GM10248 (cell line): ENCODE measurements at regions not wholly inside any gene's neighbourhood (a gene's known extent, or its start where the extent isn't known, plus 50 kb on each side); places are given as distances from the start of the nearest gene placed in this dataset.
"Not testable (repeated sequence)": the region's sequence is repeated elsewhere in the genome, so short reads cannot be mapped to it uniquely, and the experiment has no call there.

Source experiments
- CTCF ChIA-PET: fragments of 300-600 bp; sonication (Branson Sonifier 250); formaldehyde crosslinking; extraction: SDS; loops from one replicate; lab custom pipeline; 2021; ENCODE audit warnings: antibody characterized with exemption; lab: Yijun Ruan, JAX
- POLR2A ChIA-PET: fragments of 350-650 bp; sonication (Branson Sonifier 250); formaldehyde crosslinking; extraction: SDS; loops from one replicate; lab custom pipeline; 2020; ENCODE audit warnings: antibody characterized with exemption; lab: Yijun Ruan, JAX
- DNase-seq: peaks from one replicate; pipeline ENCODE4 v3.0.0; 2012; ENCODE audit errors: extremely low spot score
- TF ChIP-seq, protein P1 (sequence below): IDR thresholded peaks from 2 replicates; pipeline ENCODE4 v1.5.1; 2012; ENCODE audit warnings: mild to moderate bottlenecking, low read depth; ENCODE audit errors: extremely low read depth, missing control alignments, control extremely low read depth

DNA sequence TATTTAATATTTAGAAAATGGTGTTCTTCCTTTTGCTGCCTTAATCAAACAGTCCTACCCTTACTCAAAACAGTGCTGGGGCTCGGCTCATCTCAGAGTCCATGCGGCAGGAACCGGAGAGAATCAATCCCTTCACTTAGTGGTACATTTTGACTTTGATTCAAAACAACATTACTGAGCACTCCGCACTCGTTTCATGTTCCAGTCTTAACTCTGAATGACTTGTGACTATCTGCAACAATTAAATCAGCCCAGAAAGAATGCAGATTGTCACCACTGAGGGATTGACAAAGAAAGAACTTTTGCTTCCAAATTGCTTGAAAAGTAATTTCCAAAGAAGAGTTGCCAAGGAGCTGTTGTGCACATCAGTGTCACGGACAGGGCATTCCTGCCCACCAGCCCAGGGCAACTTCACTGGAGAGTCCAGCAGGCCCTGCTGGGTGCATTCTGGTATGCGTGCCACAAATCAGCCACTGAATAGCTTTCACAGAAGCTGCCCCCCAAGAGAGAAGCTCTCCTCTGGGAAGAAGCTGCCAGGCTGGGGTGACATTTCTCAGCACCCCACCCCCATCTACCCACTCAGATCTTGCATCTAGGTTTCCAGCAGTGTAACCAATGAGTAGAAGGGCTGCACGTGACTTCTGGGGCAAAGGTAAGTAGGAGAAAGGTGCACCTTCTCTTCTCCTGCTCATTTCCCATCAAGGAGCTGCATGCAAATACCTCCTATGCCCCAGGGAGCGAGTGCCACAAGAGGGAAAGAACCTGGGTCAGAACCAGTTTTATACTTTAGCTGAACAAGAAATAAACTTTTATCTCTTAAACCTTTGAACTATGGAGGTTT is 84.6 kb upstream of the ATP8B1 start:
- no peak for DNase-seq
- CTCF ChIA-PET, result no interaction called here
- POLR2A ChIA-PET, result no interaction called here
- TF ChIP-seq, protein P1, sequence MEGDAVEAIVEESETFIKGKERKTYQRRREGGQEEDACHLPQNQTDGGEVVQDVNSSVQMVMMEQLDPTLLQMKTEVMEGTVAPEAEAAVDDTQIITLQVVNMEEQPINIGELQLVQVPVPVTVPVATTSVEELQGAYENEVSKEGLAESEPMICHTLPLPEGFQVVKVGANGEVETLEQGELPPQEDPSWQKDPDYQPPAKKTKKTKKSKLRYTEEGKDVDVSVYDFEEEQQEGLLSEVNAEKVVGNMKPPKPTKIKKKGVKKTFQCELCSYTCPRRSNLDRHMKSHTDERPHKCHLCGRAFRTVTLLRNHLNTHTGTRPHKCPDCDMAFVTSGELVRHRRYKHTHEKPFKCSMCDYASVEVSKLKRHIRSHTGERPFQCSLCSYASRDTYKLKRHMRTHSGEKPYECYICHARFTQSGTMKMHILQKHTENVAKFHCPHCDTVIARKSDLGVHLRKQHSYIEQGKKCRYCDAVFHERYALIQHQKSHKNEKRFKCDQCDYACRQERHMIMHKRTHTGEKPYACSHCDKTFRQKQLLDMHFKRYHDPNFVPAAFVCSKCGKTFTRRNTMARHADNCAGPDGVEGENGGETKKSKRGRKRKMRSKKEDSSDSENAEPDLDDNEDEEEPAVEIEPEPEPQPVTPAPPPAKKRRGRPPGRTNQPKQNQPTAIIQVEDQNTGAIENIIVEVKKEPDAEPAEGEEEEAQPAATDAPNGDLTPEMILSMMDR, result no peak

DNA sequence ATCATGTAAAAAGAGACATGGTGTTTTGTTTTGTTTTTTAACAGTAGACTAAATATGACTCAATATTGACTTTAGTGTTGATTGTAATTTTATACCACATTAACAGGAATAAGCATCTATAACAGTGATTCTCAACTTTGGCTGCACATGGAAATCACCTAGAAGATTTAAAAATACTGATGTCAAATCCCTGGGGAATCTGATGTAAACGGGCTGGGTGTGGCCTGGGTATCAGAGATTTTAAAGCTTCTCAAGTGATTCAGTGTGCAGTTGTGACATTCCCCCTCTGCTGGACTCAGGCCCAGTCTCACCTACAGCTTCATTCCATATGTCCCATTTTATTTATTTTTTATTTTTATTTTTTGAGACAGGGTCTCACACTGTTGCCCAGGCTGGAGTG is 82.8 kb upstream of the ATP8B1 start:
- ChIA-PET POLR2A (no interaction called here), CTCF (interaction anchor here (1.2 kb wide), 3 partner anchors 10 to 28 kb away, joined by 3 to 4 read pairs (median 4); no protein-coding TSS in a partner anchor)
- DNase-seq, result no peak
- TF ChIP-seq, protein P1, result no peak

DNA sequence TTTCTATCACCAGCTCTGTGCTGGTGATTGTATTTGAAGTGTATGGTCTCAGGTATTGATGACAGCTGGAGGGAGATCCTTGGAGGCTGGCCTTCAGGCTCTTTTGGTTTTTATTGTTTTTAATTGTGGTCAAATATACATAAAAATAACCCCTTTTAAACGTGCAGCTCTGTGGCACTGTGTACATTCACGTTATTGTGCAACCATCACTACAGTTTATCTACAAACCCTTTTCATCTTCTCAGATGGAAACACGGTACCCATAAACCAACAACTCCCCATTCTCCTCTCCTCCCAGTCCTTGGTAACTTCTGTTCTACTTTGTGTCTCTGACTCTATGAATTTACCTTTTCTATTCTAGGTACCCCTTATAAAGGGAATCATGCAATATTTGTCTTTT is 79.3 kb upstream of the ATP8B1 start:
- CTCF ChIA-PET, result interaction anchor here (0.8 to 2.4 kb wide), 38 partner anchors 9 to 1520 kb away, joined by 3 to 29 read pairs (median 4); partner anchors contain the start of gene NEDD4L
- POLR2A ChIA-PET, result no interaction called here
- TF ChIP-seq, protein P1, result no peak
- no peak for DNase-seq

DNA sequence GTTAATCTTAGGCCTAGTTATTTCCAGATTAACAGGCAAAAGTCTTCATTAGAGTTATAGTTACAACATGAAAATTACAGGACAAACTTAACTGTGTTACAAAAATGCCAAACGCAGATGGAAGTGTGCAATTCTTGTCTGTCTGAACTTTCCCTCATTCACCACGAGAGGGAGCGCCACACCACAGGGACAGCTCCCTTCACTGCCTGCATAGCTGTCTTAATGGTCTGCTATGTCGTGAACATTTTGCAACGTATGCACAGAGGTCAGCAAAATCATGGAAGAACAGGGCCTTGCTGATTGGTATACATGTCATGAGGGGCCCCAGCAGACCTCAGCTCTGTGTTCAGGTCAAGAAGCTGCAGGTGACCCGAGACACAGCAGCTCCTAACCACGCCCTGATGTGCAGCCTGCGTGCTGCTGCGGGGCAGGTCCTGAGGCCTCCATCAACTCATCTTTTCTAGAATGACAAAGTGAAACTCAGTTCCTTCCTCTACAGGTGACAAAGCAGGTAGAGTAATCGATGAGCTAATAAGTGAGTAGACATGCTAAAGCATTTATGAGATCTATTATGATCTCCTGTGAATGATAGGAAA is 78.8 kb upstream of the ATP8B1 start:
- POLR2A ChIA-PET, result no interaction called here
- DNase-seq, result peak; percentile 62
- TF ChIP-seq, protein P1, result peak; percentile 86
- CTCF ChIA-PET, result interaction anchor here (0.8 to 2.4 kb wide), 39 partner anchors 10 to 1520 kb away, joined by 3 to 29 read pairs (median 4); partner anchors contain the start of gene NEDD4L

DNA sequence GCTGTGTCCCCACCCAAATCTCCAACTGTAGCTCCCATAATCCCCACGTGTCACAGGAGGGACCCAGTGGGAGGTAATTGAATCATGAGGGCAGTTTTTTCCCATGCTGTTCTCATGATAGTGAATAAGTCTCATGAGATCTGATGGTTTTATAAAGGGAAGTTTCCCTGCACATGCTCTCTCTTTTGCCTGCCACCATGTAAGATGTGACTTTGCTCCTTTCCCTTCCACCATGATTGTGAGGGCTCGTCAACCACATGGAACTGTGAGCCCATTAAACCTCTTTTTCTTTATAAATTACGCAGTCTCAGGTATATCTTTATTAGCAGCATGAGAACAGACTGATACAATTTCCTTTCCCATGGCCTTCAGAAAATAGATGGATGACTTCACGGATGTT is 76.8 kb upstream of the ATP8B1 start:
- POLR2A ChIA-PET, DNase-seq: not testable (repeated sequence)
- CTCF ChIA-PET, result interaction anchor here (1.4 kb wide), 1 partner anchor 242 kb away, joined by 4 read pairs; no protein-coding TSS in a partner anchor

DNA sequence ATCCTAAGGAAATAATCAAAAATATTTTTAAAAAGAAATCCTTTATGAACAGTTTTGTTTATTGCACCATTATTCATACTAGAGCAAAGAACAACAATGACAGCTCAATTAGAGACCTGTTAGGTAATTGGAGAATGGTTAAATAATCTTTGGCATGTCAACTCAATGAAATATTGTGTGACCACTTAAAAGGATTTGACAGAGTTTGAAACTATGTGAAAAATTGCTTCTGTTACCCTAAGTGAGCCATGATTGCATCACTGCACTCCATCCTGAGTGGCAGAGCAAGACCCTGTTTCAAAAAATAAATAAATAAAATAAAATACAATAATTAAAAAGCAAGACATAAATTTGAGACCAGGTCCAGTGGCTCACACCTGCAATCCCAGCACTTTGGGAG is 66.1 kb upstream of the ATP8B1 start:
- ChIA-PET CTCF (interaction anchor here (1.0 to 2.6 kb wide), 4 partner anchors 10 to 252 kb away, joined by 3 to 10 read pairs (median 5); no protein-coding TSS in a partner anchor), POLR2A (no interaction called here)
- TF ChIP-seq, protein P1, result no peak
- no peak for DNase-seq
